OCI-LY7 (cell line): ENCODE measurements at regions not wholly inside any gene's neighbourhood (a gene's known extent, or its start where the extent isn't known, plus 50 kb on each side); places are given as distances from the start of the nearest gene placed in this dataset.

Experiments used
- BruUV-seq: library from RNA; stranded (reverse); fragments of 400-500 nt; replicated peaks from 2 replicates; lab custom pipeline; 2021; lab: Mats Ljungman, UMichigan
- CTCF ChIA-PET: fragments of 300-600 bp; sonication (Branson Sonifier 250); formaldehyde crosslinking; loops from one replicate; lab custom pipeline; 2022; ENCODE audit warnings: antibody characterized with exemption; ENCODE audit not compliant: unreplicated experiment; lab: Charles Lee
- POLR2A ChIA-PET: fragments of 300-600 bp; sonication (Branson Sonifier 250); formaldehyde crosslinking; loops from one replicate; lab custom pipeline; 2022; ENCODE audit warnings: antibody characterized with exemption; lab: Charles Lee
- DNase-seq: peaks from one replicate; pipeline ENCODE4 v3.0.0-alpha.2; 2015; ENCODE audit warnings: low spot score
- H2AFZ ChIP-seq: fragments of 200-600 bp; sonication (generic), shearing (Covaris generic); 2 replicates; pipeline ENCODE4 v1.6.1; 2014; ENCODE audit warnings: mild to moderate bottlenecking, antibody characterized with exemption, low read length, moderate library complexity
- H3K27ac ChIP-seq: fragments of 200-600 bp; sonication (generic); 2 replicates; pipeline ENCODE4 v1.5.1; 2014; ENCODE audit warnings: mixed run types, low read depth, mild to moderate bottlenecking, moderate library complexity, low read length, inconsistent platforms; ENCODE audit not compliant: poor library complexity, severe bottlenecking
- H3K36me3 ChIP-seq: fragments of 200-600 bp; sonication (generic); 2 replicates; pipeline ENCODE4 v1.6.1; 2014; ENCODE audit warnings: mild to moderate bottlenecking, antibody characterized with exemption, low read length, moderate library complexity, mixed read lengths; ENCODE audit not compliant: insufficient read depth
- H3K4me1 ChIP-seq: fragments of 200-600 bp; sonication (generic); 2 replicates; pipeline ENCODE4 v1.5.1; 2014; ENCODE audit warnings: mild to moderate bottlenecking, low read length; ENCODE audit not compliant: insufficient read depth, poor library complexity, severe bottlenecking
- H3K4me2 ChIP-seq: fragments of 200-600 bp; sonication (generic); 2 replicates; pipeline ENCODE4 v1.6.1; 2014; ENCODE audit warnings: mild to moderate bottlenecking, low read length
- H3K4me3 ChIP-seq: fragments of 200-600 bp; sonication (generic); 2 replicates; pipeline ENCODE4 v1.5.1; 2014; ENCODE audit warnings: mild to moderate bottlenecking, low read depth, low read length; ENCODE audit not compliant: poor library complexity, severe bottlenecking
- H3K79me2 ChIP-seq: fragments of 200-600 bp; sonication (generic); 2 replicates; pipeline ENCODE4 v1.6.1; 2016; ENCODE audit warnings: low read depth, mild to moderate bottlenecking, low read length, moderate library complexity, mixed read lengths; ENCODE audit not compliant: insufficient read depth
- H3K9me2 ChIP-seq: fragments of 200-600 bp; sonication (generic); 2 replicates; pipeline ENCODE4 v1.6.1; 2016; ENCODE audit warnings: mild to moderate bottlenecking, low read length, mixed read lengths; ENCODE audit not compliant: insufficient read depth
- H3K9me3 ChIP-seq: fragments of 200-600 bp; sonication (generic); 2 replicates; pipeline ENCODE4 v1.6.1; 2014; ENCODE audit warnings: mild to moderate bottlenecking, mixed run types, low read length, mixed read lengths
- H4K20me1 ChIP-seq: fragments of 200-600 bp; sonication (generic); 2 replicates; pipeline ENCODE4 v1.6.1; 2014; ENCODE audit warnings: mild to moderate bottlenecking, antibody characterized with exemption, low read length, moderate library complexity, mixed read lengths; ENCODE audit not compliant: insufficient read depth
- EZH2phosphoT487 ChIP-seq: fragments of 200-600 bp; sonication (generic); IDR thresholded peaks from 2 replicates; pipeline ENCODE4 v1.6.1; 2018; ENCODE audit warnings: low read depth, borderline replicate concordance, mild to moderate bottlenecking, mixed run types, antibody characterized with exemption, low read length, moderate library complexity, mixed read lengths
- intact Hi-C: fragments of 100-400 bp; cut with micrococcal nuclease; formaldehyde crosslinking; loops from one replicate; pipeline ENCODE4 v1.10.0; 2022; ENCODE audit not compliant: unreplicated experiment
- TF ChIP-seq, protein P1 (sequence below): fragments of 200-600 bp; sonication (generic); conservative IDR thresholded peaks from 2 replicates; pipeline ENCODE4 v1.5.1; 2014; ENCODE audit warnings: mild to moderate bottlenecking, antibody characterized with exemption, low read length, moderate library complexity, mixed read lengths

DNA sequence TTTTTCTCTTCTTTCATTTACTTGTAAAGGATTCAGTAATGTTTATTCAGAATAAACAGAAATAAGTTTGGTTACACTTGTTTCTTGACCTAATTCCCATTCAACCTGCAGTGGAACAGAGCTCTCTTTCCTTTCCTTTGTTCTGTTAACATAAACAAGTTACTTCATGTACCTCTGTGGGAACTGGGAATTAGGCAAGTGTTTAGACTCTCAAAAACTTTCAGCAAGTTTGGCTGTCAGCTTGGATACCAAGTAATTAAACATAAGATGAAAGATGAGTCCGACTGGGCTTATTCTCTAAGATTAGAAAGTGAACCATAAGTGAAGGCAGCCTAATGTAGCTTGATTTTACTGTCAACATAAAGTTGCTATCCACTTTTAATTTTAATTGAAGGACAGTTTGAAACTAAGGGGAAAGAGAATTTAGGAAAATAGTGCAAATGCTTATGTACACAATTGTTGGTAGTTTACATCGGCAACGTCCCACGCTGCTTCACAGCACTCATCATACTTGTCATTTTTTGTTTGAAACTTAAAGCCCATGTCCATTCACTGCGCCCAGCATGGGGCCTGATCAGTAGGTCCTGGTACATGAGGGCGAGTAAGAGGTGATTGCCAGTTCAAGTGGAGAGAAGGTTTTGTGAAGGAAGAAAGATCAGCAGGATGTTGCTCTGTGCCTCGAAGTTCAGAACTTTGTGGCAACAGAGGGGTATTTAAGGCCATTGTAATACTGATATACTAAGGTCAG is 113.0 kb downstream of the PLEKHG1 start:
- intact Hi-C loops: no loop called here

GRCh38 chr6:150713487-150713886 is 113.8 kb downstream of the PLEKHG1 start:
- Histone ChIP-seq H3K27ac (no peak overlapping the region), H3K79me2 (no peaks in the 10 kb centered on the region), H3K4me2 (no peak overlapping the region), H4K20me1 (no peaks in the 10 kb centered on the region), H3K4me3 (no peak overlapping the region), H3K4me1 (no peaks in the 10 kb centered on the region), H2AFZ (no peak overlapping the region), H3K9me2 (no peaks in the 10 kb centered on the region), H3K9me3 (no peaks in the 10 kb centered on the region), H3K36me3 (no peaks in the 10 kb centered on the region)
- intact Hi-C loops: no loop called here
- TF ChIP-seq, protein P1, sequence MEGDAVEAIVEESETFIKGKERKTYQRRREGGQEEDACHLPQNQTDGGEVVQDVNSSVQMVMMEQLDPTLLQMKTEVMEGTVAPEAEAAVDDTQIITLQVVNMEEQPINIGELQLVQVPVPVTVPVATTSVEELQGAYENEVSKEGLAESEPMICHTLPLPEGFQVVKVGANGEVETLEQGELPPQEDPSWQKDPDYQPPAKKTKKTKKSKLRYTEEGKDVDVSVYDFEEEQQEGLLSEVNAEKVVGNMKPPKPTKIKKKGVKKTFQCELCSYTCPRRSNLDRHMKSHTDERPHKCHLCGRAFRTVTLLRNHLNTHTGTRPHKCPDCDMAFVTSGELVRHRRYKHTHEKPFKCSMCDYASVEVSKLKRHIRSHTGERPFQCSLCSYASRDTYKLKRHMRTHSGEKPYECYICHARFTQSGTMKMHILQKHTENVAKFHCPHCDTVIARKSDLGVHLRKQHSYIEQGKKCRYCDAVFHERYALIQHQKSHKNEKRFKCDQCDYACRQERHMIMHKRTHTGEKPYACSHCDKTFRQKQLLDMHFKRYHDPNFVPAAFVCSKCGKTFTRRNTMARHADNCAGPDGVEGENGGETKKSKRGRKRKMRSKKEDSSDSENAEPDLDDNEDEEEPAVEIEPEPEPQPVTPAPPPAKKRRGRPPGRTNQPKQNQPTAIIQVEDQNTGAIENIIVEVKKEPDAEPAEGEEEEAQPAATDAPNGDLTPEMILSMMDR: no peak
- TF ChIP-seq EZH2phosphoT487: no peak
- BruUV-seq: no TSS peak
- ChIA-PET CTCF (interaction anchor here (0.8 kb wide), 1 partner anchor 27 kb away, joined by 3 read pairs; no protein-coding TSS in a partner anchor), POLR2A (no interaction called here)
- no peak for DNase-seq

More for the DNA sequence above, 113.0 kb downstream of the PLEKHG1 start:
- H3K36me3 ChIP-seq: no peaks in the 10 kb centered on the region
- no TSS peak for BruUV-seq
- no peaks in the 10 kb centered on the region for H3K79me2 ChIP-seq
- H4K20me1 ChIP-seq: no peaks in the 10 kb centered on the region
- ChIA-PET POLR2A (interaction anchor here (0.6 kb wide), 1 partner anchor 96 kb away, joined by 3 read pairs; no protein-coding TSS in a partner anchor), CTCF (no interaction called here)
- no peak for TF ChIP-seq EZH2phosphoT487
- TF ChIP-seq, protein P1: no peak
- H3K27ac ChIP-seq: no peak overlapping the region
- H2AFZ ChIP-seq: no peak overlapping the region
- H3K9me3 ChIP-seq: no peaks in the 10 kb centered on the region
- DNase-seq: no peak
- H3K9me2 ChIP-seq: no peaks in the 10 kb centered on the region
- no peak overlapping the region for H3K4me3 ChIP-seq
- no peak overlapping the region for H3K4me2 ChIP-seq
- H3K4me1 ChIP-seq: peaks cover 8% of the 10 kb centered on the region

- Histone ChIP-seq H3K36me3 (no peaks in the 10 kb centered on the region), H3K9me3 (no peaks in the 10 kb centered on the region), H2AFZ (no peak overlapping the region), H3K9me2 (no peaks in the 10 kb centered on the region), H3K4me3 (no peak overlapping the region), H3K4me2 (no peak overlapping the region), H3K27ac (no peak overlapping the region), H3K4me1 (peaks cover 1% of the 10 kb centered on the region), H4K20me1 (no peaks in the 10 kb centered on the region), H3K79me2 (no peaks in the 10 kb centered on the region)
- CTCF ChIA-PET: interaction anchor here (0.8 kb wide), 1 partner anchor 28 kb away, joined by 3 read pairs; no protein-coding TSS in a partner anchor
- TF ChIP-seq, protein P1: no peak
- TF ChIP-seq EZH2phosphoT487: no peak
- BruUV-seq: no TSS peak
- no peak for DNase-seq
- POLR2A ChIA-PET: no interaction called here
- intact Hi-C loops: no loop called here
Measured at GRCh38 chr6:150713931-150714330, 114.2 kb downstream of the PLEKHG1 start.
